Esophagus squamous epithelium (tissue), 5 donors: ENCODE measurements at regions not wholly inside any gene's neighbourhood (a gene's known extent, or its start where the extent isn't known, plus 50 kb on each side); places are given as distances from the start of the nearest gene placed in this dataset.

Experiments
- DNase-seq: peaks from one replicate; lab custom pipeline; 2025; lab: John Stamatoyannopoulos, UW
- H3K27ac ChIP-seq, 4 donors: fragments of 200-600 bp; sonication (generic); one replicate each; pipeline ENCODE4 v1.5.1; 2016 to 2019; ENCODE audit warnings: mild to moderate bottlenecking in 1 of 4
- H3K27me3 ChIP-seq, 4 donors: fragments of 200-600 bp; sonication (generic); 1 replicate in 3 of 4; 2 replicates in 1 of 4; pipeline versions ENCODE4 v1.5.1 to v1.6.0; 2017 to 2021; ENCODE audit warnings: antibody characterized with exemption in 1 of 4
- H3K36me3 ChIP-seq, 3 donors: fragments of 200-600 bp; sonication (generic); one replicate each; pipeline ENCODE4 v1.5.1; 2016 to 2019
- H3K4me1 ChIP-seq, 3 donors: fragments of 200-600 bp; sonication (generic); one replicate each; pipeline ENCODE4 v1.5.1; 2017 to 2019
- H3K4me3 ChIP-seq, 4 donors: fragments of 200-600 bp; sonication (generic); 1 replicate in 3 of 4; 2 replicates in 1 of 4; pipeline ENCODE4 v1.5.1; 2016 to 2019; ENCODE audit warnings: mild to moderate bottlenecking in 2 of 4, moderate library complexity in 1 of 4
- H3K9me3 ChIP-seq, 3 donors: fragments of 200-600 bp; sonication (generic); one replicate each; pipeline ENCODE4 v1.5.1; 2016 to 2019
- CTCF ChIP-seq, 6 experiments: fragments of 450-650 bp in 4 of 6; fragments of 200-600 bp in 2 of 6; sonication (generic) in 2 of 6; IDR thresholded peaks; one replicate each; pipeline ENCODE4 v1.5.1; 2016 to 2019; ENCODE audit warnings: antibody characterized with exemption in 6 of 6, mild to moderate bottlenecking in 4 of 6, moderate library complexity in 4 of 6
- POLR2A ChIP-seq, 4 donors: fragments of 450-650 bp; IDR thresholded peaks; one replicate each; pipeline ENCODE4 v1.6.1; 2017; ENCODE audit warnings: antibody characterized with exemption in 4 of 4, mild to moderate bottlenecking in 4 of 4, moderate library complexity in 3 of 4
- WGBS, 2 donors: methylation state at CpG; one replicate each; pipeline ENCODE4 v1.1.5; 2018; 5-methylcytosine and 5-hydroxymethylcytosine counted together
- intact Hi-C: fragments of 100-400 bp; cut with DNase I; formaldehyde crosslinking; loops from one replicate; pipeline ENCODE4 v1.15.0; 2022
- donor health status: DM: yes; HTN: yes; CAD: no.

GRCh38 chrX:126063984-126064383, 102.1 kb downstream of the DCAF12L2 start:
- H3K36me3 ChIP-seq, result no peaks in the 10 kb centered on the region
- H3K9me3 ChIP-seq, result no peaks in the 10 kb centered on the region
- no peak overlapping the region for H3K27ac ChIP-seq
- intact Hi-C loops, result no loop called here
- no peak overlapping the region for H3K4me3 ChIP-seq
- WGBS, 2 donors, result 51 to 78% methylated on average over 4 of the region's 4 CpGs
- H3K27me3 ChIP-seq, result no peaks in the 10 kb centered on the region
- no peaks in the 10 kb centered on the region for H3K4me1 ChIP-seq
- no peak for TF ChIP-seq POLR2A (IDR thresholded peaks at IDR 0.05)
- no peak for TF ChIP-seq CTCF (IDR thresholded peaks at IDR 0.05)
- DNase-seq, result no peak

DNA sequence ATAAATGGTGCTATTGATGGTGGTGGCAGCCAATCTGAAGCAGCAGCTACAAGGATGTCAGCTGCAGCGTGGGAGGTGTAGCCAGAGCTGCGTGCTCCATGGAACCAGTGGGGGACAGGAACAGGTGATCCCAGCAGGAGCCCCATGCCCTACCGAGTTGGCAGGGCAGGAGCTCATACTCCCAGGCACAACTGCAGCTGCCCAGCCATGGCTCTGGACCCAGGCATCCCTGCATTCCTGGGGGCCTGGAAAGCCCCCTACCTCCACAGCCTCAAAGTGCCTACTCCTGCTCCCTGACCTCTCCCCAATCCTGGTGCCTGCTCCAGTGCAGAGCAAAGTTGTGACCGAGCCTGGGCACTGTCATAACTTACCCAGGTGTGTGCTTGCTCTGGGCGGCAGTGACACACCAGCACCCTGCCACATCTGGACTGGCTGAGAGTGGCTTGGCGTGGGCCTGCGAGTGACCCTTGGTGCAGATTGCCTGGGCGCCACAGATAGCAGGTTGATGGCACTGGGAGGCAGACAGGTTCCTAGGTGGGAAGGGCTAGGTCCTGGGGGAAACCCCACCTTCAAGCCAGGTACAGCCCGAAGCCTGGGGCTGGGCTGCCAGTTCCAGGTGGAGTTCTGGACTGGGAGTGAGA, 101.1 kb downstream of the DCAF12L2 start:
- Histone ChIP-seq H3K27ac (no peak overlapping the region), H3K9me3 (no peaks in the 10 kb centered on the region), H3K36me3 (no peaks in the 10 kb centered on the region), H3K4me3 (no peak overlapping the region), H3K4me1 (no peaks in the 10 kb centered on the region), H3K27me3 (no peaks in the 10 kb centered on the region)
- no peak for DNase-seq
- intact Hi-C loops, result no loop called here
- WGBS, 2 donors, result 65 to 76% methylated on average over 2 to 3 of the region's 9 CpGs
- TF ChIP-seq POLR2A (IDR thresholded peaks at IDR 0.05), result no peak

DNA sequence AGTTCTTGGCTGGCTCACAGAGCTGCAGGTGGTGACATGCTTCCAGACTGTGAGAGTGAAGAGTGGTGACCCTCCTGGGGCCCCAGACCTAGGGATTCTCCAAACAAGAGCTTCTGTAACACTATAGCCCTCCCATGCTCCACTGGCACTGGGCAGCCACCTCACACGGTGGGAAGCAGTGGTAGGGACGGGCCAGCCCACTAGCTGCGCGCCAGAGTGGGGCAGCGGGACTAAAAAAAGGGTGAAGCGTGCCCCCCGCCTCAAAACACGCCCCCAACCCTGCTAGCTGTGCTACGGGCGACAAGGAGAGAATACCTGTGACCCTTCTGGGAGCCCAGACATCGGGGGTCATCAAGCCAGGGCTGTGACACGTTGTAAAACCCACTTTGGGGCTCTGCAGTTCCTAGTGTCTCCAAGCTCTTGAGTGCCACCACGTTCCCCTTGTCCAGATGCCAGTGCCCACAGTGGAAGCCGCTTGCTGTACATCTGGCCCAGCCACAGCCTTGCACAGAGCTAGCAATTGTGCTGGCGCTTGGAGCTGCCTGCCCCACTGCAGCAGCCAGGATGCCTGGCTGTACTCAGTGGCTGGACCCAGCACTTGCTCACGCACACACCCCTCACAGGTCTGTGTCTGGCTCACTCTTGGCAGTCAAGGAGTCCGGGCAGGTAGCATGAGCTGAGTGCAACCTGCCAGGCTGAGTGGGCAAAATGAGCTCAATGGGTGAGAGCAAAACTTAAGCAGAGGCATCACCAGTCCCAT, 100.0 kb downstream of the DCAF12L2 start:
- no peak overlapping the region for H3K4me3 ChIP-seq
- TF ChIP-seq CTCF (IDR thresholded peaks at IDR 0.05), result no peak
- no peak for TF ChIP-seq POLR2A (IDR thresholded peaks at IDR 0.05)
- no peaks in the 10 kb centered on the region for H3K4me1 ChIP-seq
- no peaks in the 10 kb centered on the region for H3K9me3 ChIP-seq
- intact Hi-C loops, result no loop called here
- no peak for DNase-seq
- H3K27ac ChIP-seq, result no peak overlapping the region
- no peaks in the 10 kb centered on the region for H3K27me3 ChIP-seq
- WGBS, 2 donors, result 58% methylated on average over 9 of the region's 17 CpGs; no CpG with 5 or more reads in 1 of the 2 donors
- no peaks in the 10 kb centered on the region for H3K36me3 ChIP-seq
